Esophagus squamous epithelium (tissue), 5 donors: ENCODE measurements at regions not wholly inside any gene's neighbourhood (a gene's known extent, or its start where the extent isn't known, plus 50 kb on each side); places are given as distances from the start of the nearest gene placed in this dataset.

Source experiments
- DNase-seq: peaks from one replicate; lab custom pipeline; 2025; lab: John Stamatoyannopoulos, UW
- H3K27ac ChIP-seq, 4 donors: fragments of 200-600 bp; sonication (generic); one replicate each; pipeline ENCODE4 v1.5.1; 2016 to 2019; ENCODE audit warnings: mild to moderate bottlenecking in 1 of 4
- H3K27me3 ChIP-seq, 4 donors: fragments of 200-600 bp; sonication (generic); 1 replicate in 3 of 4; 2 replicates in 1 of 4; pipeline versions ENCODE4 v1.5.1 to v1.6.0; 2017 to 2021; ENCODE audit warnings: antibody characterized with exemption in 1 of 4
- H3K36me3 ChIP-seq, 3 donors: fragments of 200-600 bp; sonication (generic); one replicate each; pipeline ENCODE4 v1.5.1; 2016 to 2019
- H3K4me1 ChIP-seq, 3 donors: fragments of 200-600 bp; sonication (generic); one replicate each; pipeline ENCODE4 v1.5.1; 2017 to 2019
- H3K4me3 ChIP-seq, 4 donors: fragments of 200-600 bp; sonication (generic); 1 replicate in 3 of 4; 2 replicates in 1 of 4; pipeline ENCODE4 v1.5.1; 2016 to 2019; ENCODE audit warnings: mild to moderate bottlenecking in 2 of 4, moderate library complexity in 1 of 4
- H3K9me3 ChIP-seq, 3 donors: fragments of 200-600 bp; sonication (generic); one replicate each; pipeline ENCODE4 v1.5.1; 2016 to 2019
- CTCF ChIP-seq, 6 experiments: fragments of 450-650 bp in 4 of 6; fragments of 200-600 bp in 2 of 6; sonication (generic) in 2 of 6; IDR thresholded peaks; one replicate each; pipeline ENCODE4 v1.5.1; 2016 to 2019; ENCODE audit warnings: antibody characterized with exemption in 6 of 6, mild to moderate bottlenecking in 4 of 6, moderate library complexity in 4 of 6
- POLR2A ChIP-seq, 4 donors: fragments of 450-650 bp; IDR thresholded peaks; one replicate each; pipeline ENCODE4 v1.6.1; 2017; ENCODE audit warnings: antibody characterized with exemption in 4 of 4, mild to moderate bottlenecking in 4 of 4, moderate library complexity in 3 of 4
- WGBS, 2 donors: methylation state at CpG; one replicate each; pipeline ENCODE4 v1.1.5; 2018; 5-methylcytosine and 5-hydroxymethylcytosine counted together
- intact Hi-C: fragments of 100-400 bp; cut with DNase I; formaldehyde crosslinking; loops from one replicate; pipeline ENCODE4 v1.15.0; 2022
- donor health status: DM: yes; HTN: yes; CAD: no.

- no peak for DNase-seq
- peaks cover 0 to 18% (median 0%) of the 10 kb centered on the region in 4 donors for H3K27me3 ChIP-seq
- no peaks in the 10 kb centered on the region for H3K4me1 ChIP-seq
- intact Hi-C loops = no loop called here
- no peak overlapping the region for H3K27ac ChIP-seq
- no peak for TF ChIP-seq CTCF (IDR thresholded peaks at IDR 0.05)
- no peak for TF ChIP-seq POLR2A (IDR thresholded peaks at IDR 0.05)
- H3K36me3 ChIP-seq = no peaks in the 10 kb centered on the region
- no peak overlapping the region for H3K4me3 ChIP-seq
- no peaks in the 10 kb centered on the region for H3K9me3 ChIP-seq
- 61 to 75% methylated on average over 2 of the region's 2 CpGs for WGBS, 2 donors
Measured at GRCh38 chr12:98358144-98358543, 157.2 kb upstream of the TMPO start.

DNA sequence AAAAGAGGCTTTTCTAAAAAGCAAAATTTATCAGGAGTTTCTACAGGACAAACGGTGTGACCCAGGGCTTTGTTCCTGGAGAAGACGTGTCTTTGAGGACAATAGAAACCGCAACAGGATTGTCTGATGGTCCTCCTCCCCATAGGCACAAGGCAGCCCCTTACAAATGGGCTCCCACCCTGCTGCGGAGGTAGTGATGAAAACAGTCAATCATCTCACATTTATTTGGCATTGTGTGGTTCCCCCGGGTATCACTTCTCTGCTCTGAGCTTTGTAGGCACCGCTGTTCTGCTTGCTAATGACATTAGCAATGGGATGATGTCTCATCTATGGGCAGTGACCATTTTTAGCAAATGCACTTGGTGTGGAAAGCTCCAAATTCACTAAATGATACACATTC lies 155.5 kb upstream of the TMPO start:
- WGBS, 2 donors = 79 to 89% methylated on average over 6 of the region's 6 CpGs
- TF ChIP-seq POLR2A (IDR thresholded peaks at IDR 0.05) (no peak), CTCF (IDR thresholded peaks at IDR 0.05) (no peak)

GRCh38 chr12:98360401-98360800 lies 155.0 kb upstream of the TMPO start:
- H3K27me3 ChIP-seq = peaks cover 0 to 23% (median 0%) of the 10 kb centered on the region in 4 donors
- no peak overlapping the region for H3K4me3 ChIP-seq
- TF ChIP-seq CTCF (IDR thresholded peaks at IDR 0.05) (no peak), POLR2A (IDR thresholded peaks at IDR 0.05) (no peak)
- 40 to 63% methylated on average over 2 to 3 of the region's 3 CpGs for WGBS, 2 donors
- H3K36me3 ChIP-seq = no peaks in the 10 kb centered on the region
- no peak overlapping the region for H3K27ac ChIP-seq
- no peak for DNase-seq
- intact Hi-C loops = no loop called here
- H3K4me1 ChIP-seq = no peaks in the 10 kb centered on the region
- H3K9me3 ChIP-seq = no peaks in the 10 kb centered on the region

More for the DNA sequence above, 155.5 kb upstream of the TMPO start:
- Histone ChIP-seq H3K27ac (no peak overlapping the region), H3K9me3 (no peaks in the 10 kb centered on the region), H3K4me3 (no peak overlapping the region), H3K4me1 (no peaks in the 10 kb centered on the region), H3K36me3 (no peaks in the 10 kb centered on the region), H3K27me3 (peaks cover 0 to 23% (median 0%) of the 10 kb centered on the region in 4 donors)
- DNase-seq = no peak
- intact Hi-C loops = no loop called here

DNA sequence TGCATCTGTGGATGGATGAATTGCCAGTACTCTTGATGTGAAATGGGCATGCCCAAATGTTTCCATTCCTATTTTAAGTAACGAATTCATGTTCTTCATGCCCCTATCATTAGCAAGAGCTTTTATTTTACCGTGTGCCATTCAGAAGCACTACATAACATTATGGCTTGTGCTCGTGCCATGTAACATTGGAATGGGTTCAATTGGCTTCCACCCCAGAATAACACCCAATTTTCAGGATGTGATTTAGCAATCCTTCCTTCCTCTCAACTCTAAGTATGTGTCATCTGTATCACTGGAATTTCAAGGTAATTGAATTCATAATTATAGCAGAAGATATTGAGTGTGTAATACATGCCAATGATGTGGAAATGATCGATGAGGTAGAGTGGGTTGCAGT lies 145.8 kb upstream of the TMPO start:
- intact Hi-C loops = no loop called here
- no peak overlapping the region for H3K4me3 ChIP-seq
- no peaks in the 10 kb centered on the region for H3K4me1 ChIP-seq
- 35 to 37% methylated on average over 4 of the region's 4 CpGs for WGBS, 2 donors
- H3K9me3 ChIP-seq = no peaks in the 10 kb centered on the region
- peaks cover 0 to 4% (median 0%) of the 10 kb centered on the region in 4 donors for H3K27me3 ChIP-seq
- no peak overlapping the region for H3K27ac ChIP-seq
- no peaks in the 10 kb centered on the region for H3K36me3 ChIP-seq
- DNase-seq = no peak
- TF ChIP-seq POLR2A (IDR thresholded peaks at IDR 0.05) = no peak
- no peak for TF ChIP-seq CTCF (IDR thresholded peaks at IDR 0.05)

DNA sequence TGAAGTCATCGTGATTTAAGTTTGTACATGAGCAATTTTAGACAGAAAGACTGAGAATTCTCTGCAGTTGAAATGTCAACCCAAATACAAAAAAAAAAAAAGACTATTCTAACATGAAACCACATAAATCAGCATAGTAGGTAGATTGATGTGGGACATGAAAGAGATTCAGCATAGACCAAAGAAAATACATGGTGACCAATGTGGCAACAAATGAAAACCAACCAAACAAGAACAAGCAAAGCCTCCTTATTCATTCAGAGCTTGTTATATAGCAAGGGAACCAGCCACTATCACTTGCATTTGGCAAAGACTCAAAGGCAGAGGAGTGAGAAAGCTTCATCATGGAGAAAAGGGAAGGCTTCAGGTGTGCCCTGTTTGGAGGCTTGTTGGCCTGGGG lies 144.4 kb upstream of the TMPO start:
- WGBS, 2 donors = 74 to 79% methylated on average over 1 of the region's 1 CpG

More for the DNA sequence above, 144.4 kb upstream of the TMPO start:
- Histone ChIP-seq H3K4me1 (no peaks in the 10 kb centered on the region), H3K27ac (no peak overlapping the region), H3K9me3 (no peaks in the 10 kb centered on the region), H3K27me3 (peaks cover 0 to 14% (median 0%) of the 10 kb centered on the region in 4 donors), H3K4me3 (no peak overlapping the region), H3K36me3 (no peaks in the 10 kb centered on the region)
- no peak for TF ChIP-seq CTCF (IDR thresholded peaks at IDR 0.05)
- TF ChIP-seq POLR2A (IDR thresholded peaks at IDR 0.05) = no peak
- intact Hi-C loops = no loop called here
- DNase-seq = no peak
